C4-2B (cell line): ENCODE measurements at regions not wholly inside any gene's neighbourhood (a gene's known extent, or its start where the extent isn't known, plus 50 kb on each side); places are given as distances from the start of the nearest gene placed in this dataset.

Experiments
- CTCF ChIP-seq: fragments of 450-650 bp; conservative IDR thresholded peaks from 2 replicates; pipeline ENCODE4 v1.5.1; 2017; ENCODE audit warnings: mild to moderate bottlenecking
- ZFX ChIP-seq: fragments of 450-650 bp; IDR thresholded peaks from 2 replicates; pipeline ENCODE4 v1.6.1; 2017

GRCh38 chr17:10888858-10889257 lies 51.0 kb upstream of the PIRT start:
- TF ChIP-seq CTCF (no peak), ZFX (no peak)
